ENCODE measurements at regions not wholly inside any gene's neighbourhood (a gene's known extent, or its start where the extent isn't known, plus 50 kb on each side); places are given as distances from the start of the nearest gene placed in this dataset.

GRCh38 chr3:188090620-188091309 lies 63.2 kb upstream of the LPP start:
- Histone ChIP-seq H3K27me3 (ENCODE audit: control insufficient read depth, insufficient read depth, low read length) (peaks cover 2% of the 10 kb centered on the region), H3K36me3 (ENCODE audit: control insufficient read depth, insufficient read depth, low read length) (no peaks in the 10 kb centered on the region), H3K4me3 (ENCODE audit: low read length) (no peak overlapping the region), H3K27ac (ENCODE audit: low read length) (no peak overlapping the region), H3K4me1 (ENCODE audit: control insufficient read depth, insufficient read depth, low read length) (peaks cover 5% of the 10 kb centered on the region), H3K9me3 (replicated peaks; ENCODE audit: control insufficient read depth, low read depth, low read length) (no peaks in the 10 kb centered on the region)
- WGBS (ENCODE audit: insufficient coverage): 81% methylated on average over 10 of the region's 10 CpGs
- no peak for DNase-seq

GRCh38 chr3:188091746-188092145 lies 62.2 kb upstream of the LPP start:
- Histone ChIP-seq H3K4me3 (ENCODE audit: low read length) (no peak overlapping the region), H3K36me3 (ENCODE audit: control insufficient read depth, insufficient read depth, low read length) (no peaks in the 10 kb centered on the region), H3K27ac (ENCODE audit: low read length) (no peak overlapping the region), H3K4me1 (ENCODE audit: control insufficient read depth, insufficient read depth, low read length) (peaks cover 5% of the 10 kb centered on the region), H3K27me3 (ENCODE audit: control insufficient read depth, insufficient read depth, low read length) (peaks cover 2% of the 10 kb centered on the region), H3K9me3 (replicated peaks; ENCODE audit: control insufficient read depth, low read depth, low read length) (no peaks in the 10 kb centered on the region)
- no CpG with 5 or more reads among the region's 2 CpGs for WGBS (ENCODE audit: insufficient coverage)
- no peak for DNase-seq

- Histone ChIP-seq H3K27me3 (ENCODE audit: control insufficient read depth, insufficient read depth, low read length) (no peaks in the 10 kb centered on the region), H3K27ac (ENCODE audit: low read length) (no peak overlapping the region), H3K4me1 (ENCODE audit: control insufficient read depth, insufficient read depth, low read length) (peaks cover 5% of the 10 kb centered on the region), H3K4me3 (ENCODE audit: low read length) (no peak overlapping the region), H3K36me3 (ENCODE audit: control insufficient read depth, insufficient read depth, low read length) (no peaks in the 10 kb centered on the region), H3K9me3 (replicated peaks; ENCODE audit: control insufficient read depth, low read depth, low read length) (no peaks in the 10 kb centered on the region)
- 83% methylated on average over 3 of the region's 6 CpGs for WGBS (ENCODE audit: insufficient coverage)
- DNase-seq: no peak
Observed at GRCh38 chr3:188092648-188093047, 61.3 kb upstream of the LPP start.

- no peak for DNase-seq
- Histone ChIP-seq H3K27ac (ENCODE audit: low read length) (no peak overlapping the region), H3K36me3 (ENCODE audit: control insufficient read depth, insufficient read depth, low read length) (no peaks in the 10 kb centered on the region), H3K4me1 (ENCODE audit: control insufficient read depth, insufficient read depth, low read length) (peaks cover 3% of the 10 kb centered on the region), H3K27me3 (ENCODE audit: control insufficient read depth, insufficient read depth, low read length) (no peaks in the 10 kb centered on the region), H3K9me3 (replicated peaks; ENCODE audit: control insufficient read depth, low read depth, low read length) (no peaks in the 10 kb centered on the region), H3K4me3 (ENCODE audit: low read length) (no peak overlapping the region)
- 42% methylated on average over 2 of the region's 2 CpGs for whole genome bisulfite sequencing (ENCODE audit: insufficient coverage)
Observed at GRCh38 chr3:188095431-188095830, 58.5 kb upstream of the LPP start.

GRCh38 chr3:188097791-188098190 lies 56.2 kb upstream of the LPP start:
- Histone ChIP-seq H3K36me3 (ENCODE audit: control insufficient read depth, insufficient read depth, low read length) (no peaks in the 10 kb centered on the region), H3K4me1 (ENCODE audit: control insufficient read depth, insufficient read depth, low read length) (no peaks in the 10 kb centered on the region), H3K9me3 (replicated peaks; ENCODE audit: control insufficient read depth, low read depth, low read length) (peaks cover 2% of the 10 kb centered on the region), H3K4me3 (ENCODE audit: low read length) (no peak overlapping the region), H3K27me3 (ENCODE audit: control insufficient read depth, insufficient read depth, low read length) (no peaks in the 10 kb centered on the region), H3K27ac (ENCODE audit: low read length) (no peak overlapping the region)
- WGBS (ENCODE audit: insufficient coverage): 25% methylated on average over 2 of the region's 7 CpGs
- DNase-seq: peak; percentile 78

GRCh38 chr3:188099907-188100306 lies 54.0 kb upstream of the LPP start:
- Histone ChIP-seq H3K27me3 (ENCODE audit: control insufficient read depth, insufficient read depth, low read length) (no peaks in the 10 kb centered on the region), H3K9me3 (replicated peaks; ENCODE audit: control insufficient read depth, low read depth, low read length) (peaks cover 2% of the 10 kb centered on the region), H3K27ac (ENCODE audit: low read length) (no peak overlapping the region), H3K36me3 (ENCODE audit: control insufficient read depth, insufficient read depth, low read length) (no peaks in the 10 kb centered on the region), H3K4me1 (ENCODE audit: control insufficient read depth, insufficient read depth, low read length) (no peaks in the 10 kb centered on the region), H3K4me3 (ENCODE audit: low read length) (no peak overlapping the region)
- 97% methylated on average over 4 of the region's 6 CpGs for WGBS (ENCODE audit: insufficient coverage)
- DNase-seq: no peak

GRCh38 chr3:188102861-188103547 lies 51.0 kb upstream of the LPP start:
- Histone ChIP-seq H3K9me3 (replicated peaks; ENCODE audit: control insufficient read depth, low read depth, low read length) (peaks cover 2% of the 10 kb centered on the region), H3K36me3 (ENCODE audit: control insufficient read depth, insufficient read depth, low read length) (no peaks in the 10 kb centered on the region), H3K27me3 (ENCODE audit: control insufficient read depth, insufficient read depth, low read length) (no peaks in the 10 kb centered on the region), H3K4me3 (ENCODE audit: low read length) (no peak overlapping the region), H3K27ac (ENCODE audit: low read length) (no peak overlapping the region), H3K4me1 (ENCODE audit: control insufficient read depth, insufficient read depth, low read length) (no peaks in the 10 kb centered on the region)
- no peak for DNase-seq
- 87% methylated on average over 3 of the region's 6 CpGs for WGBS (ENCODE audit: insufficient coverage)

- no peaks in the 10 kb centered on the region for H3K4me1 ChIP-seq (ENCODE audit: control insufficient read depth, insufficient read depth, low read length)
- no peak overlapping the region for H3K27ac ChIP-seq (ENCODE audit: low read length)
- 40% methylated on average over 1 of the region's 5 CpGs for WGBS (ENCODE audit: insufficient coverage)
- peaks cover 2% of the 10 kb centered on the region for H3K9me3 ChIP-seq (replicated peaks; ENCODE audit: control insufficient read depth, low read depth, low read length)
- H3K36me3 ChIP-seq (ENCODE audit: control insufficient read depth, insufficient read depth, low read length): no peaks in the 10 kb centered on the region
- H3K4me3 ChIP-seq (ENCODE audit: low read length): no peak overlapping the region
- no peaks in the 10 kb centered on the region for H3K27me3 ChIP-seq (ENCODE audit: control insufficient read depth, insufficient read depth, low read length)
- no peak for DNase-seq
Observed at GRCh38 chr3:188104050-188104449, 49.9 kb upstream of the LPP start.

Data from muscle of leg (tissue), 3 donors.